DMS53 treated with DMSO at 0.1 percent for 48 hours (cell line): ENCODE measurements at regions not wholly inside any gene's neighbourhood (a gene's known extent, or its start where the extent isn't known, plus 50 kb on each side); places are given as distances from the start of the nearest gene placed in this dataset.
"Not testable (repeated sequence)": the region's sequence is repeated elsewhere in the genome, so short reads cannot be mapped to it uniquely, and the experiment has no call there.

Experiments
- DNase-seq: peaks from one replicate; lab custom pipeline; 2025; ENCODE audit not compliant: unreplicated experiment; lab: John Stamatoyannopoulos, UW

GRCh38 chr4:127379948-127380347, 252.8 kb upstream of the INTU start:
- not testable (repeated sequence) for DNase-seq

DNA sequence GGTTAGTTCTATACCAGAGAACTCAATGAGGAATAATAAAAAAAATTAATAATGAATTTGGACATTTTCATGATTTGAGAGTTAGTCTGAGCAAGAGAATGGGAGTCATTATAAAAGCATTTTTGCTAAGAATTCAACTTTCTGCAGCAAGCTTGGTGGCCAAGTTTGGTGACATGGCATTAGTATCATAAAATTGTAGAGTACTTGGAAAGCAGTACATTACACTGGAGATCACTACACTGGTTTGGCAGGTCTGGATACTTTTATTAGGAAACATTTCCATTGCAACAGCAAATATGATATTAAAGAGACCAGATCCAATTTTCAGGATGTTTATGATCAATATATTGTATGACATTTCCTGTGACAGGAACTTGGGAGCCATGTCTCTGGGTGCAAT, 249.1 kb upstream of the INTU start:
- DNase-seq: no peak

DNA sequence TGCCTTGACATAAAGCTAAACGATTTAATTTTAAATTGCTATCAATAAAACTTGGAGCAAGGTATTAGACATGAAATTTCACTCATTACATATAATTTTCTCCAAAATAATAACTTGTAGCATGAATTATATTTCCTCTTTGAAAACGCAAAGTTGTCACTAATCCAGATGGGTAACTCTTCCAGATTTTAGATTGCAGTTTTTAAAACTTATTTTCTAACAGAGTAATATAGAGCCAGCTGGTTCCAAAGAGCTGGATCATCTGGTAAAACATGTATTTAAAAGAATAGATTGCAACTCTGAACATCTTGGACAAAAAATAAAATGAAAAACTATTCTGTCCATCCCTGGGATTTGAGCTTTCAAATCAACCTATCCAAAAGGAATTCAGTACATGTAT, 238.2 kb upstream of the INTU start:
- no peak for DNase-seq

DNA sequence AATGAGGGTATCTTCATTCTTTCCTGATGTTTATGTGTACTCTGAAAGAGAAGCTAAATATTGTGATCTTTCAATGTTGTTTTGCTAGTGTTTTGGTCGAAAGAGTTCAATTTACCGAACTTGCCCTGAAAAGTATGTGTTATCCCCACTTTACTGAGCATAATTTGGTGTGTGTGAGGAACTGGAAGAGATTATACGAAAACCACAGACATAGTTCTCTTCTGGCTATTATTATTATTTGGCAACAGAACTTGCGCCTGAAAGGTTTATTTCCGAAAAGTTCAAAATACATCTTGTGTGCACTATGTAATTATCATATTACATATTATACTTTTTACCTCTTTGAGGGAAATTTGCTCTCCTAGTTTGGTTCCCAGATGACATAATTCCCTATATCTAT, 232.5 kb upstream of the INTU start:
- DNase-seq: no peak

- DNase-seq: peak; percentile 27
Observed at GRCh38 chr4:127400731-127401346, 231.9 kb upstream of the INTU start.

GRCh38 chr4:127403471-127404084, 229.2 kb upstream of the INTU start:
- DNase-seq: no peak

- no peak for DNase-seq
Observed at GRCh38 chr4:127406187-127406586, 226.6 kb upstream of the INTU start.

GRCh38 chr4:127407572-127407971, 225.2 kb upstream of the INTU start:
- DNase-seq: peak; percentile 25

GRCh38 chr4:127410201-127410600, 222.6 kb upstream of the INTU start:
- no peak for DNase-seq

- no peak for DNase-seq
Observed at GRCh38 chr4:127410644-127411043, 222.1 kb upstream of the INTU start.

GRCh38 chr4:127414951-127415606, 217.7 kb upstream of the INTU start:
- no peak for DNase-seq

- no peak for DNase-seq
Observed at GRCh38 chr4:127416115-127416514, 216.6 kb upstream of the INTU start.

DNA sequence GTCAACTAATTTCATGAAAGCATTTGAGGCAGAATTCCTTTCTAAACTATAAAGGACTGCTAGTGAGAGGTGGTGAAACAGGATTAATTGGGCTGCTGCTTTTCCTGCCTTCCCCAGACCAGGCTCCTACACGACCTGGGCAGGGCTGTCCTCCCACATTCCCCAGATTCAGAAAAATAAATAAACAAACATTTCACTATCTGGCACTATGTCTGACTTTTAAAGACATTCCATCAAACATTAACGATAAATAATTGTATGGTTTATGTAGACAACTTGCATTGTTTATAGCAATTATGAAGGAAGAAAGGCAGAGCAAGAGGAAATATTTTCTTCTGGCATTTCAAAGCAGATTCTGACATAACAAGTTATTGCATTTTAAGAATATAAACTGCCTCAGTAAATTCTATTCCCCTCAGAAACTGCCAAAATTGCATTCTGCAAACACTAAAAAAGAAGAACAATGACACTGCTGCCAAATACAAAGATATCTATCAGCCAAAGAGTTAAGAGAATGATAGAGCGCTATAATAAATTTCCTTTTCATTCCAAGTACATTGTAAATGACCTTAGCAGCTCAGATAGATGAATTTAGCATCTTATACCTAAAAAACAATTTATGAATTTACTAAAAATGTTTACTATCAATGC, 214.7 kb upstream of the INTU start:
- no peak for DNase-seq

DNA sequence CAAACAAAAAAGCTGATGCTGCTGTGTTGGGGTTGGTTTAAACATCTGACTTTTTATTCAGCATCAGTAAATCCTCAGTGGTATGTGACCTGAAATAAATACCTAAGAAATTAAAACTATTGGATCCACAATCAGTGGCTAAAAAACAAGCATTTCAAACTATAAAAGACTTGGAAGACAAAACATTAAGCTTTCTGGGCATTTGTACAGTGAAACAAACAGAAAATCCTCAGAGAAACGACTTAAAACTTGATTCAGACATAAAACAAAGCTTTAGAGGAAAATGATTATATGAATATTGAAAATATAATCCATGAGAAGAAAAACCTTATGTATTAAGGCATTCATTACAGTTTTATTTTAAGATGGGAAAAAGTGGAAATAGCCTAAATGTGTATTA, 213.3 kb upstream of the INTU start:
- no peak for DNase-seq

DNA sequence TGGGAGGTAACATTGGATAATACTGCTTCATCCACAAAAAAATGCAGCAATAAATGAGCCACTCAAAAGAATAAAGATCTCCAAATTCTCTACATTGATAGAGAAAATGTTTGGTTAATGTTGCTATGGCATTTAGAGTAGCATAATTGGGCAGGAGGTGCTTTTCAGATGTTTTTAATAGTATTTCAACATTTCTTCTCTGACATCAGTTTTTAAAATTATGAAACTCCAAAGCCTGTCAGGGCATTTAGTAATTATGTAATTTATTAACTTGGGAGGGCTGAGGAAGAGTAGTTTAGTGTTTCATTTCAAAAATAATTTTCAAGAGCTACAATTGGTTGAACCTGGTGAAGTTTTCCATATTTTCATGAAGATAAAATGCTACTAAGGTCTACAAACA, 211.3 kb upstream of the INTU start:
- no peak for DNase-seq

- no peak for DNase-seq
Observed at GRCh38 chr4:127425202-127425845, 207.4 kb upstream of the INTU start.

DNA sequence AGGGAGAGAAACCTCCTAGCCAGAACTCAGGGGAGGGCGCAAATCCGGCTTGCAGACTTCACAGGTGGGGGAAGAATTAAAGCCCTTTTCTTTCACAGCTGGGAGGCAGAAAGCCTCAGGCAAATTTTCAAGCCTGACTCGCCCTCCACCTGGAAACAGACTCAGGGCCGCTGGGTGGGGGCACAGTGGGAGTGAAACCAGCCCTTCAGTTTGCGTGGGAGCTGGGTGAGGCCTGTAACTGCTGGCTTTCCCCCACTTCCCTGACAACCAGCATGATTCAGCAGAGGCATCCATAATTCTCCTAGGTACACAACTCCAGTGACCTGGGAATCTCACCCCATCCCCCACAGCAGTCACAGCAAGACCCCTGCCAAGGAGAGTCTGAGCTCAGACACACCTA, 206.9 kb upstream of the INTU start:
- no peak for DNase-seq

DNA sequence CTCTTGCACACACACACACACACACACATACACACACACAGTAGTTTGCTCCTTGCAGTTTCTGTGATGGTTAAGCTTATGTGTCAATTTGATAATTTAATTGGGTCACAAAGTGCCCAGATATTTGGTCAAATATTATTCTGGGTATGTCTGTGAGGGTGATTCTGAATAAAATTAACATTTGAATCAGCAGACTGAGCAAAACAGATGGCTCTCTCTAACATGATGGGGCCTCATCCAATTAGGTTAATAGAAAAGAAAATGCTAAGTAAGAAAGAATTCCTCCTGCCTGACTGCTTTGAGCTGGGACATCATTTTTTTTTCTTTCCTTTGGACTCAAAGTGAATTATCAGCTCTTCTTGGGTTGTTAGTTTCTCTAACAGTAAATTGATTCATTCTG, 191.2 kb upstream of the INTU start:
- no peak for DNase-seq

GRCh38 chr4:127445471-127445870, 187.3 kb upstream of the INTU start:
- no peak for DNase-seq

DNA sequence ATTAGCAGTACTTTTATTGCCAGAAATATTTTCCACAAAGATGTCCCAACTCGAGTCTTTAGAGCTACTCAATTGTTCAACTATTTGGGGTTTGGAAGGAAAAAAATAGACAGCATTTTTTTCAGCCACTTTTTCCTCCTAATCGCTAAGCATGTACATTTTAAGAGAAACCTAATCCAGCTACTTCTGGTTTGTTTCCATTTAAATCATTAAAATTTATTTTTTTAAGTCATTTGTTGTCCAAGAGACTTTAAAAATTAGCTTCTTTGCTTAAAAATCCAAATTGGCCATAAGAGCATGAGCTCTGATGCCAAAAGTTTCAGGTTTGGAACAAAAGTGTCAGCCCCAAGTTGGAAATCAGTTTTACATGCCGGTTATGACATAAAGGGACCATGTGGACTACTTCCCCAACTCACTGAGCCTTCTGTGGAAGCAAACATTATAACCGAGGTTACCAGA, 186.3 kb upstream of the INTU start:
- no peak for DNase-seq

DNA sequence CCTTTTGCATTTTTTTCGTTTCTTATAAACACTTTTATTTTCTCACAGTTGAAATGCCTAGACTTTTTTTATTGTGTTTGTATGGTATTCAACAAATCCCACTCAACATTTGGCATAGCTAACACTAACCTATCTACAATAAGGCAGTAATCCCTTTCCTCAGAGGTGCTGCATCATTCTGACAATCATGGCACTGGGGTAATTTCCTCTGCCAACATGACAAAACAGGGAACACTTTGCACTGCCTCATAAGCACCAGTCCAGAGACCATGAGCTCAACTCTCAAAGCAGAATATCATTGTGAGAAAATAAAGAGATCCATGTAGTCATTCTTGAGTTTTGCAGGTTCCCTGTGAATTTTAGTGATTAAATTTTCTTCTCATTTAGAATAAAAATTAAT, 183.8 kb upstream of the INTU start:
- DNase-seq: no peak

GRCh38 chr4:127449449-127449848, 183.3 kb upstream of the INTU start:
- no peak for DNase-seq
